ENCODE measurements at regions not wholly inside any gene's neighbourhood (a gene's known extent, or its start where the extent isn't known, plus 50 kb on each side); places are given as distances from the start of the nearest gene placed in this dataset.

GRCh38 chr2:14543284-14543683 lies 89.2 kb upstream of the LRATD1 start:
- DNase-seq (no peak), ATAC-seq (ENCODE audit: poor library complexity) (no peak)
- intact Hi-C loops (cut with DNase I), result no loop called here

- intact Hi-C loops (cut with DNase I), result no loop called here
- ATAC-seq (ENCODE audit: poor library complexity) (no peak), DNase-seq (no peak)
These were observed 88.3 kb upstream of the LRATD1 start for GRCh38 chr2:14544247-14544646.

- no peak for ATAC-seq (ENCODE audit: poor library complexity)
- DNase-seq, result no peak
- intact Hi-C loops (cut with DNase I), result no loop called here
These were observed 84.7 kb upstream of the LRATD1 start for GRCh38 chr2:14547830-14548229.

- intact Hi-C loops (cut with DNase I), result no loop called here
- ATAC-seq (ENCODE audit: poor library complexity), result peak; percentile 73
These were observed 81.9 kb upstream of the LRATD1 start for GRCh38 chr2:14550658-14551057.

GRCh38 chr2:14551069-14551468 lies 81.4 kb upstream of the LRATD1 start:
- intact Hi-C loops (cut with DNase I), result no loop called here
- DNase-seq (no peak), ATAC-seq (ENCODE audit: poor library complexity) (peak; percentile 84)

More at GRCh38 chr2:14550658-14551057, 81.9 kb upstream of the LRATD1 start:
- no peak for DNase-seq

GRCh38 chr2:14552286-14552685 lies 80.2 kb upstream of the LRATD1 start:
- DNase-seq (no peak), ATAC-seq (ENCODE audit: poor library complexity) (no peak)
- intact Hi-C loops (cut with DNase I), result no loop called here

- no peak for ATAC-seq (ENCODE audit: poor library complexity)
- no peak for DNase-seq
- intact Hi-C loops (cut with DNase I), result no loop called here
These were observed 79.7 kb upstream of the LRATD1 start for GRCh38 chr2:14552818-14553217.

- intact Hi-C loops (cut with DNase I), result no loop called here
- ATAC-seq (ENCODE audit: poor library complexity) (no peak), DNase-seq (no peak)
These were observed 77.5 kb upstream of the LRATD1 start for GRCh38 chr2:14554849-14555545.

- ATAC-seq (ENCODE audit: poor library complexity) (no peak), DNase-seq (no peak)
- intact Hi-C loops (cut with DNase I), result no loop called here
These were observed 75.4 kb upstream of the LRATD1 start for GRCh38 chr2:14557111-14557510.

- intact Hi-C loops (cut with DNase I), result no loop called here
- ATAC-seq (ENCODE audit: poor library complexity) (no peak), DNase-seq (no peak)
These were observed 74.6 kb upstream of the LRATD1 start for GRCh38 chr2:14557916-14558315.

- ATAC-seq (ENCODE audit: poor library complexity) (no peak), DNase-seq (no peak)
- intact Hi-C loops (cut with DNase I), result no loop called here
These were observed 74.1 kb upstream of the LRATD1 start for GRCh38 chr2:14558335-14558919.

GRCh38 chr2:14560716-14561115 lies 71.8 kb upstream of the LRATD1 start:
- no peak for DNase-seq
- no peak for ATAC-seq (ENCODE audit: poor library complexity)
- intact Hi-C loops (cut with DNase I), result no loop called here

- intact Hi-C loops (cut with DNase I), result no loop called here
- no peak for ATAC-seq (ENCODE audit: poor library complexity)
- DNase-seq, result no peak
These were observed 69.2 kb upstream of the LRATD1 start for GRCh38 chr2:14563324-14563723.

GRCh38 chr2:14565666-14566065 lies 66.9 kb upstream of the LRATD1 start:
- intact Hi-C loops (cut with DNase I), result no loop called here
- DNase-seq (no peak), ATAC-seq (ENCODE audit: poor library complexity) (no peak)

GRCh38 chr2:14567561-14567960 lies 65.0 kb upstream of the LRATD1 start:
- DNase-seq (no peak), ATAC-seq (ENCODE audit: poor library complexity) (no peak)
- intact Hi-C loops (cut with DNase I), result no loop called here

- ATAC-seq (ENCODE audit: poor library complexity) (no peak), DNase-seq (no peak)
- intact Hi-C loops (cut with DNase I), result no loop called here
These were observed 63.2 kb upstream of the LRATD1 start for GRCh38 chr2:14569294-14569693.

GRCh38 chr2:14572633-14573032 lies 59.9 kb upstream of the LRATD1 start:
- ATAC-seq (ENCODE audit: poor library complexity), result no peak
- intact Hi-C loops (cut with DNase I), result no loop called here
- no peak for DNase-seq

- DNase-seq (no peak), ATAC-seq (ENCODE audit: poor library complexity) (no peak)
- intact Hi-C loops (cut with DNase I), result no loop called here
These were observed 54.7 kb upstream of the LRATD1 start for GRCh38 chr2:14577843-14578242.
